Suppressor macrophage (primary cell): ENCODE measurements at regions not wholly inside any gene's neighbourhood (a gene's known extent, or its start where the extent isn't known, plus 50 kb on each side); places are given as distances from the start of the nearest gene placed in this dataset.

ENCODE experiments used
- DNase-seq, 4 experiments: peaks; one replicate each; pipeline ENCODE4 v3.0.0-alpha.2; 2020 to 2022

DNA sequence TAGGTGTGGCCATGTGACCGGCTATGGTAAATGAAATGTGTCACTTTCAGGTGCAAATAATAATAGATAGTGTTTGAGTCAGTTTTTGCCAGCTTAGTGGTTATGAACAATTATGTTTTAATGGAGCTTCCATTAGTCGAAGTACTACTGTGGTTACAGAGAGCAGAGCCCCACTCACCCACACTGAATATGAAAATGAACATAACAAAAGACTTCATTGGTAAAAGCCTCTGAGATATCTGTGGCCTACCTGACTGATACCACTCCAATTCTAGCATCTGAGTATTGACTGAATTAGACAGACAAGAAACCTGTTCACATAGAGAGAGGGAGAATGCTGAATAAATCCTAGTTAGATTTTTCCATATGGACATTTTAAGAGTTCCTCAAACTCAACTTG is 405.6 kb downstream of the BRINP1 start:
- DNase-seq, result no peak

DNA sequence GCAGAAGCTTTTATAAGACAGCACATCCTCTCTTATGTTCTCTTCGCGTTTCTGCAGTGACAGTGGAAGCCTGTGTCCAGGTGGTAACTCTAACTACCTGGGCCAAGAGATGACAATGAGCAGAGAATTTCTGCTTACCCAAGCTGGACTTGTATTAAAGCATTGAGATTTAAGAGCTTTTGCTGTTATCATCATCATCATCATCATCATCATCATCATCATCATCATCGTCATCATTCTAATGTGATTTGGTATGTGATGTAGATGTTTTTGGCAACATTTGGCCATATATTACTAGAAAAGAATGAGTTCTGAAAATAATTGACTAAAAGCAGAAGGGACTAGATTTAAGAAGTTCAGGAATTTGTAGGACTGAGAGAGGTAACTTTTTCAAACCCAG is 401.3 kb downstream of the BRINP1 start:
- no peak for DNase-seq

DNA sequence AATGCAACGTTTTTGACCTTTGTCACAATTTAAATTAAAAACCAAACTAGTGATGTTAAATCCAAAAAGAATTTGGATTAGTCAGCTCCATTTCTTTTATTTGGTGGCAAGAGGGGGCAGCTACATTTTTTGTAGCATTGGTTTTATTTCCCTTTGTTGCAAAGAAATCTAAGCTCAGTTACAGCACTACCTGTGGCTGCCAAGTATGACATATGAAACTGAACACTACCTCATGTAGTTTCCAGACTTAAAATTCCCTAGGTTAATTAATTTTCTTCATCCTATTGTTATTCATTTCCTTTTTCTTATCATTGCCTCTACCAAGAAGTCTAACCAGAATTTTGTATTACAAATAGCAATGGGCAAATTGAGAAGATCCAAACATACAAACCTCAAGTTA is 393.5 kb downstream of the BRINP1 start:
- DNase-seq, result no peak

DNA sequence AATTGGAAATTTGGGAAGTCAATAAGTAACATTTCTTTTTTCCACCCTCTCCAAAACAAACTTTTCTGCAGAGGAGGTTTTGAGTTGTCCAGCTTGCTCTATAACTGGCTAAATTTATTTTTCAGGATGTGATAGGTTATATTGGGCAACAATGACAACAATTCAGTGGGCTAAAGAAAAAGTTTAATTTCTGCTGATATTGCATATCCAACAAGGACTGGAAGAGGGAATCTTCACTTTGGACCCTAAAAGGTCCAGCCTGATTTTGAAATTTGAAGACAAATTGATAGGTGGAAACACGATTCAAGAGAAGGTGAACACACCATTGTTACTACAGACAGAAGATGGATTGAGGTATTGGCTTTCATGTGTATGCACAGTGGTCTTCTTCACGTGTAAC is 393.1 kb downstream of the BRINP1 start:
- DNase-seq, result no peak

DNA sequence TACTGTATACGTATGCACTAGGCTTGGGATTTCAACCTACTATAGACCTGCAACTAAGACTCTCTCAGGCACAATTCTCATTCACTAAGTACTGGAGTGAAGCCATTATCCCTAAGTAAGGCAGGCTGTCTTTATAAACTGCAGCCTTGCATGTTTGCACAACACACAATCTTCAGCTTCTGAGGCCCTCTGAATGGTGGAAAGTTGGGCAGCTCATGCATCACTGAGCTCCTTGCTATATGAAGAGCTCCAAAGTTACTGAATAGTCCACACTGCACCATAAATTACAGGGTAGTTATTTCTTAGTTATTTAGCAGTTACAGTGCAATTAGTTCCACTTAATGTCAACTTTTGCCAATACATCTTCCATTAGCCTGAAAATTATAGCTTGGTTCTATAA is 384.6 kb downstream of the BRINP1 start:
- no peak for DNase-seq

DNA sequence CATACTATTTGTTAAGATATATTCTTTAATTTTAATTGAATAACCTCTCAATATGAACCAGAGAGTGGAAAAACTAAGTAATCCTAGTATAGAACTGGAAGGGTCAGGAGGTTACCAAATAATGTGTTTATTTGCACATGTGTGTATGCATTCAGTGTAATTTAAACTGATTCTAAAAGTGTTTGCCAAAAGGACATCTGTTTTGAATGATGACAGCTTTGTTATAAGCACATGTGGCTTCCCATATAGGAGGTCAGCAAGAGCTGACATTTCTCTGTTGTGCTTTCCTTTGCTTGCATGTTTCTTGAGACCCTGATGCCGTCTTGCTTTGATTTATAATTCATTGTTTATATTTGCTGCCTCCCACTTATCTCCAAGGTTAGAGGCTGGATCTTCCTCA is 383.4 kb downstream of the BRINP1 start:
- no peak for DNase-seq

DNA sequence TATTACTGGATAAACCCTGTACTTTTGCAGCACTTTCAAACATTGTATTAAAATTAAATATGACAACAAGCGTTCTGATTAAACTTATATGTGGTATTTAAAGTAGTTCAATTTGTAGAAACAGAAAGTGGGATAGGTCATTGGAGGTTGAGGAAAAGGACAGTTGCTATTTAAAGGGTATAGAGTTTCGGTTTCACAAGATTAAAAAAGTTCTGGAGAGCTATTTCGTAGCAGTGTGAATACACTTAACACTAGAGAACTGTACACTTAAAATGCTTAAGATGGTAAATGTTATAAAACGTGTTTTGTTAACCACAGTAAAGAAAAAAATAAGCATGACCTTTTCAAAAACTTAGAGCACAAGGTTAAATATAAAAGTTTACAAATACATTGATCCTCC is 382.1 kb downstream of the BRINP1 start:
- DNase-seq, result no peak

DNA sequence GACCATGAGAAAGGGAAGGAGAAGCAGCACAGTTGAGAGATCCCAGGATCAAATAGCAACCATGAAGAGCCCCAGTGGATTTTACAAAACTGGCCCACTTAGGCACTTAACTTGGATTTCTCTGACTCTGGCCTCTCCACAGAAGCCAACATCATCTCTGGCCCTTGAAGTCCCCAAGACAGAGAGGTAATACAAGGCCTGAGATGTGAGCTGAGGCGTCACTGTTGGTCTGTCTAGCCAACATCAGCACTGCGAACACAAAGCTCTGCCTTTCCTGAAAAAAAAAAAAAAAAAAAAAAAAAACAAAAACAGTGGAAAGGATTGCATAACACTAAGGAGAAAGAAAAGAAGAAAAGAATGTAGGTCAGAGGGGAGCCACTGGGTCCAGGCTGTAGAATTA is 378.3 kb downstream of the BRINP1 start:
- no peak for DNase-seq

DNA sequence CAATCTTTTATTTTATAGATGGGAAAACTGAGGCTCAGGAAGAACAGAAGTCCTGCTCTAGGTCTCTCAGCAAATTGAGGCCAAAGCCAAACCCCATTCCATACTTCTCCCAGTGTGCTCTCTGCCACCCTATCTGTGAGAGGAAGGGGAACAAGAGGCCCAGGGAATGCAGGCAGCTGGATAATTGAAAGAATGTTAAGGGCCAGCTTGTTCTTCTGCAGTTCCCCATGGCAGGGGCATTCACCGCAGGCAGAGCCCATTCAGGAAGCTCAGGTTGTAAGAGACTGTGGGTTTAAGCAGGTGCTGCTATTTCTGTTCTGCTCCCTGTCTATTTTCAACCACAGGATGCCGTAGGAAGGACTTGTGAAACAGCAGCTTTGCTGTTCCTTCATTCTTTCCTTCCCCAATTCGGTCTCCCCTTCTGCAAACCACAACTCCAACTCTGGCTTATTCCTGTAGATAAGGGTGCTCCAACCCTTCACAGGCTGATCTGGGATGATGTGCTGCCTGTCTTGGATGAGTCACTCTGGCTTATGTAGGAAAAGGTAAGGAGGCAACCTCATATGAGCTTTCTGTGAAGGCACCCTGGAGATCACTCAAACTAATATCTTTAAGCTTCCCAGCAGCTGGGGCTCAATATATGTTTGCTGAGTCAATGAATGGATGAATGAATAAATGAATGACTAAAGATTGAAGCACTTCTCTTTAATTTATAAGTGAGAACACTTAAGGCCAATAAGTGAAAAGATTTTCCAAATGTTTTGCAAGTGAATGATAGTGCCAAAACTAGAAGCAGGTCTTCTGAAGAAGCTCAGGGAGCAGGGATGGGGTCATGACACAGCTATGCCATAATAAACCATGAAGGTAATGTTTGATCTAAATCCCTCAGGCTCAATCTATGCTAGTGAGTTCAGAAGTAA is 377.6 kb downstream of the BRINP1 start:
- DNase-seq, result no peak

DNA sequence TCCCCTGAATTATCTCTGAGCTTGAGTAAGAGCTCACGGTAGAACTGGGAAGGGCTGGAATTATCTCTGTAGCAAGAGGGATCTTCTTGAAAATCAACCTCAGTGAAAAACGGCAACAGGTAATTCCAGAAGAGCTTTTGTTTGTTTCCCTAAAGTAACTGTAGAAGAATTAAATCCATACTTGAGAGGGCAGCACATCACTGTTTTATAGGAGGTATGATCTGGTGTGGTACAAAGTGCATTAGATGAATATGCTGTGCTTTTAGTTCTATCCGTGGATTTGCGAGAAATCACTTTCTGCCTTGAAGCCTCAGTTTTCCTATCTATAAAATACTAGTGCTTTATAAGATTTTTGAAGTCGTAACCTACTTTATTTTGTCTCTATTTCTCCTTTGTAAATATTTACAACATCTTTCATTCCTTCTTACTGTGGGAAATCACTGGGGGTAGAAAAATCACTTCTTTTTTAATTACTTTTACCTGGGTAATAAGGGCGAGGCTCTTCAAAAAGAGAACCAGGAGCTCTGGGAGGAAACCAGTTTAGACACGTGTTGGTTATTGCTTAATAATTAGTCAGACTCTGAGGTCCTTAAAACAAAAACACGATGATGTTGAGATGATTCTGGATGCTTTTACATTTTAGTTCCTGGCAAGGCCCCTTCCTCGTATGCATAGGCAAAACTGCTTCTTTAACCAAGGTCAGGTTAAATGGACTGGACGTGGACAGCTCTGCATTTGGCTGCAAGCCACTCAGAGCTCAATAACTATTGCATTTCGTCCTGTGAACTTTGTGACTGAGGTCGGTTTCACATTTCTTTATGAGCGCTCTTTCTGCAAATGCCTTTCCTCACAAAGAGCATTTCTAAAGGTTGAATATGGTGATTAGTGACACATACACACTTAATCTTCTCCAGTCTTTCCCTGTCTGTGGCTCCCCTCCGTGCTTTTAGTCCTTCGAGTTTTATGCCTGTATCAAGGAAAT is 376.1 kb downstream of the BRINP1 start:
- DNase-seq, result no peak

DNA sequence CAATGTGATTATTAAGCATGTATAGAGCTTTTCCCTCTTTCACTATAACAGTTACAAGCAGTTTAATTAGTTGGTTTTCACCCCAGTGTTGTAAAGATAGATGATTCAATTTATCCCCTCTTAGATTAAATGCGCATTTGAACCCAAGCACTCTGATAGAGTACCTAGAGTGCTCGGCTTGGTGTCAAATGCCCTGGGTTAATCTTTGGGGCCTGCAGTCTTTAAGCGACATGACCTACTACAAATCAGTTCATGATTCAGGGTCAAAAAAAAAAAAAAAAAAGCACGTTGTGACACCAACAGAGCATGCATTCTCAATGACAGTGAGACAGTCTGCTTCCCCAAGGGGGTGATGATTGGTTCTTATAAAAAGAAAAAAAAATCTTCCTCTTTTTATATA is 375.3 kb downstream of the BRINP1 start:
- no peak for DNase-seq

DNA sequence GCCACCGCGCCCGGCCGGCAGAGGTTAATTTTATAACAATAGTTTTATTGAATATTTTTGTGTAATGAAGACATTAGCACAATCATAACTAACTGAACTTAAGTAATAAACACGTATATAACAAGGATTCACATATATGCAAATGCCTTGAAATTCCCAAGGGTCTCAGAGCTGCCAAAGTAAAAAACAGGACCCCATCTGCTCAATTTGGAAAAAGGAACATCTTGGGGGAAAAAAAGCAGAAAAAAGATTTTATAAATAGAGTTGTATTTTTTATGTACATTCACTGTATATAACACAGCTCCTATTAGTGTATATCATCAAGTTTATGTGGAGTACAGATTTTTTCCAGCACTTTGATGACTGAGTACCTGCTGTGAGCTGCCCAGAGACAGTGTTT is 366.7 kb downstream of the BRINP1 start:
- no peak for DNase-seq

DNA sequence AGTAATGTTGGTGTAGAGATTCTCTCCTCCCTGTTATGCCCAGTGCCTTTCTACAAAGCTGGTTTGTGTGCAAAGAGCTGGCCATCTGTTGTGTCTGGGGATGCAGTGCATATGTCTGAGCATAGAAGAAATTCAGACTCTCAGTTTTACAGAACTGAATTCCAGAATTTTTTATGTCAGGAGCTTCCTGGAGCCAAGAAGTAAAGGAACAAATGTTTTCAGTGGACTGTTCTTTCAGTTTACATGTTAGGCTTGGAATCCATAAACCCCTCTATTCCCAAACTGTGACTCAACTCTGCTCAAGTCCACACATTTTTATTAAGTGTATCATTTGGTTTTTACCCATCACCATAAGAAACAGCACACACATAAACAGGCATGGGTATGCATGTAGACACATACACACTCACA is 366.0 kb downstream of the BRINP1 start:
- DNase-seq, result no peak

DNA sequence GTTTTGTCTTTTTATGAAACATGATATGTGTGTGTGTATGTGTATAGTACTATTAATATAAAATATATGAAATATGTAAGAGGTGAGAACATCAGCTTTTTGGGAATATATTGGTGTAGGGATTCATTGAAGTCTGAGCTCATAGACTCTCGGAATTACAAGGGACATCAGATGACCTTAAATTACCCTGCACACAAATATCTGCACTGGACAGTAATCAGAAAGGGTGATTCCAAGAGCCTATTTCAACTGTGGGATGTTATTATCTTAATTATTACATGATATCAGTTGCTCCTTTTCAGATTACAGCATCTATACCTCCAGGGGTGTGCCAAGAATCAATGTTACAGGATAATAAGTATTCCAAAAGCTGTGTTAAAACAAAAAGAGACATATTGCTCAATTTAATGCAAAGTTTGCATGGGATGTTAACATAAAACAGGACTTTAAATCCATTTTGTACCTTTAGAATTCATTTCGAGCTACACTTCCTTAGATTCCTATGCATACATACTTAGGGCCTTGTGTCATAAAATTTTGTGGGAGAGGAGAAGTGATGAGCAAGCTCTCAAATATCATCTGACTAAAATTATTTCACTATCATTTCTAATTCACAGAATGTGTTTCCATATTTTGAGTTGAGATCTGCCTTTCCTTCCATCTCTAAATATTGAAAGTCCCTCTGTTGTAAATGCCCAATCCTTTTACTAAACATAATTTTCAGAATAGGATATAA is 365.2 kb downstream of the BRINP1 start:
- no peak for DNase-seq

DNA sequence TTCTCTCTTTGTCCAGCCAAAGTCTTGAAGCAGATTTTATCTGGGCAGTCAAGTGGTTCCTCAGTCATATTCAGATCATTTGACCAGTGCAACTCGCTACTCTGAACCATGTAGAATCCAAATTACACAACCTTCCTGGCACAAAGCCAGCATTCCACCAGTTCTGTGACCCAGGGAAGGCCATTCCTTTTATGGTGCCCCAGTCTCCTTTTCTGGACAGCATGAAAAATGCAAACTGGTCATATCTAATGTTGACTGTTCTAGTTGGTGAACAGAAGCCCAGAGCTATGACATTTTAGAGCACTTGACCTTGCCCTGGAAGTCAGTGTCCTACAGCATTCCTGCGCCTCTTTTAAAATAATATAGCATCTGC is 364.6 kb downstream of the BRINP1 start:
- no peak for DNase-seq

DNA sequence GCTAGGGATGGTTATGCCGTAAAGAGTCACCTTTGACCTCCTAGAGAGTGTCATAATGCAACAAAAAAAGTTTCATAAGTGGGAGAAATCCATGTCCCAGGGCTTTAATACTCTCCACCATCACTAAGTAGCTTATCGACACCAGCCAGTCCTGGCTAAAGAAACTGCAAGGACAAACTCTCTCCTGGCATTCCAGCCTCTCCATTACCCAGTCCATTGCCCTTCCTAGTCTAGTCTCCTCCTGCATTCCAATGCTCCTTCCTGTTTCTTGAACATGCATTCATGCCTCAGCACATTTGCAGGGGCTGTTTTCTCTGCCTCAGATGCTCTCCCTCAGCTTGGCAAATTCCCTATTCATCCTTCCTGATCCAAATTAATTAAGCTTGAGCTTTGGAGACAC is 364.1 kb downstream of the BRINP1 start:
- no peak for DNase-seq

DNA sequence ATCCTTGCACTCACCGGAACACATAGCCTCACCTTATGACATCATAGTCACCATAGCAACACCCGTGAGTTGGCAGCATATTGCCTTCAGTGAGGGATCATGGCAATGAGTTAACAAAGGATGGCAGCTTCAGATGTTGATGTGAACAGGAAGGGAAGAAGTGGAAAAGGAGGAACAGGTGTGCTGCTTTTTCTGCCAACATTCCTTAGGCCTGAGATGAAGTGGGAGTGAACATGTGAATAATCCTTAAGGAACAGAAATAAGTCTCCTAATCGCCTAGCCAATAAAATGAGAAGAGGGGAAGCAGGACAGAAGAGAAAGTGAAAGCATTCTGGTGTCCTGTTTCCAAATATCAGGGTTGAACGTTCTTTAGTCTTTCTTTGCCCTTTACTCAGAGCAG is 360.0 kb downstream of the BRINP1 start:
- no peak for DNase-seq

DNA sequence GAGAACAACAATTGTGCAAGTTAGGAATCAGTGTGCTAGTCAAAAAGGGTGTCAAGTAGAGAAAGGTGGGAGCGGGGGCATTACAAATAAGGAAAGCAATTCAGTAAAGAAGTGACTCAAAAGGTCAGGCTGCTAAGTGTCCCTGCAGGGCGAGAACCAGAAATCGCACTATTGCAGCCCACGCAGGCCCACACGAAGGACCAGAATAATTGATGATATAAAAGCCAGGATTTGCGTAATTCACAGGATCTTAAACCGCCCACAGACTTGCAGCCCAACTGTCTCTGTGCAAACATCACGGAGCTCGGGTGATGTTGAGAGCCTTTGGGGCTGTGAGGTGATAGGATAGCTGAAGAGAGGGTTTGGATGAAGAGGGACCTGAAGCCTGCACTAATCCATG is 349.0 kb downstream of the BRINP1 start:
- DNase-seq, result no peak

DNA sequence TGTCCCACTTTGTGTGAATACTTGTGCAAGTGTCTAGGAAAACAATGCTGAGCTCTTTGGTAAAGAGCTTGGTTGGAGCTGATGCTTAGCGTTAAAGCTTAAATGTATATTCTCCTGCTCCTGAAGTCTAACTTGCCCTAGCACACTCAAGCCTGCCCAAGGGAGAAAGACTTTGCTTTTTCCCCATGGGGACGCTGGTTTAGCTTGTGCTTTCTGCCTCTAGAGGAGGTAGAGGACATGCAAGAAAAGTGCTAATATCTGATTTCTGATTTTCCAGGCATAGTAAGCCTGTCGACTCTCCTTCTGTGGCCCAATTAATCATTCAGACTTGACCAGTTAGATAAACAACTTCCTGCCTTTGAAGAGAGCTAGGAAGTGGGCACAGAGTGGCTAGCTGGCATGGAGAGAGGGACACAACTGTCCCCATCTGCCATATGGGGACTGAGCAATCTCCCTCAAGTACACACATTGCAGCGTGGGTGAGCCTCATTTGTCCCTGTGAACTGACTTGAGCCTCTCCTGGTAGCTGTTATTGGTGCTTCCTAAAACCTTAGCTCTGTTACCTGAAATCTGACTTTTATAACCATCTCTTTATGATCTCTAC is 348.4 kb downstream of the BRINP1 start:
- DNase-seq, result no peak

DNA sequence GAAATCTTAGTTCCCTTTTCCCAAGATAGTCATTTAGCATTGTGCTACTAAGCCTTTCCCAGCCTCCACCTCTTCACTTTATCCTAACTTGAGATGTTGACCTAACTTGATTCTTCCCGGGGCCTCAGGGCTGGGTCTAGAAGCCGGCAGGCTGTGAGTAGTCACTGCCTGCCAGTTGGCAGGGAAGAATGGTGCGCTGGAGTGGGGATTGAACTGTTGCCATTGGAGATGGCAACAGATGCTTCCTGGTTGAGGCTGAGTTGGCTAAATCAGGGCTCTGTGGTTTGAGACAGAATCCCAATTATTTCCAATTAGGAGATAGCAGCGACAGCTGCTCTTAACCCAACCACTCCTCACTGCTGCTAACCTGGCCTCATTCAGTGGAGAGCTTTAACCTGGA is 343.1 kb downstream of the BRINP1 start:
- no peak for DNase-seq

DNA sequence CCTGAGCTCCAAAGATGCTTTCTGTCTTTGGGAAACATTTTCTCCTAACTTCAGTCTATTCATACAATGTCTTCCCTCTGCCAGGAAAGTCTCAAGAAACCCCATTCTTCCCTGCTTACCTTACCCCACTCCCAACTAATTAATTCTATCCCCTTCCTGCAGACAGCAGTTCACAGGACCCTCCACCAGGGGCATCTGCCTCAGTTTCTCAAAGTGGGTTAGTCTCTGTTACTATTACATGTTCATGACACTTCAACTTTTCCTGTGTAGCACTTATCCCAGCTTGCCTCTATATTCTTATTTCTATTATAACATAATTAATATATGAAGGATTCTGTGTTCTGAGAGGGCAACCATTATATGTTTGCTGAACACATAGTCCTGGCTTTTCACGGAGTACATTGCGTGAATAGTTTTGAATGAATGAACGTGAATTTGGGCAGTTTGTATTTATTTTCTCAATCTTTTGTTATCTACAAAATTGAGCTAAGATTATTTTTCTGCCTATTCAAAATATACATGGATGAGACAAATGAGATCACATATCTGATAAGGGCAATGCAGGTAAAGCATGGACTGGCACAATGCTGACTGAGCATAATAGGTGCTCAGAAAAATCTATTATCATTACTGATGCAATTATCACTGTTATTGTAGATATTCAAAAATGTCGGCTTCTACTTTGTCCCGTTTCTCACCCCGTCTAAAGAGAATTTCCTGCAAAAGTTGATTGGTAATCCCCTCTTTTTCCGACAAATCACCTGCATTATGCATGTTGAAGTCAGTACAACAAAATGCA is 341.1 kb downstream of the BRINP1 start:
- no peak for DNase-seq

DNA sequence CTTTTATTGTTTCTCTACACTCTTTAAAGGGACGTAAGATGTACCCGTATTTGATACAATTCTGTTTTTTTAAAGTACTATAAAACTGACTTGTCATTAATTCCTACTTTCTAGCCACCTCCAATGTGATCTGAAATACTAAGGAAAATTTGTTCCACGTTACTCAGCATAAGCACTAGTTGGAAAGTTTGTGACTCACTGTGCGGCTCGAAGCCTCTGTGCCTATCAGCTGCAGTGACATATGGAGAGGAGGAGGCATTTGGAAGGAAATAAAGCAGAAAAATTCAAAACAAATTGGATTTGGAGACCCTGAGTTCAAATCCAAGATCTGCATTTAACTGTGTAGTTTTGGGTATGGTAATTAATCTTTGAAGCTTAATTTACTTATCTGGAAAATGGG is 339.3 kb downstream of the BRINP1 start:
- no peak for DNase-seq
